GM23338 (cell line): ENCODE measurements at regions not wholly inside any gene's neighbourhood (a gene's known extent, or its start where the extent isn't known, plus 50 kb on each side); places are given as distances from the start of the nearest gene placed in this dataset.
"Not testable (repeated sequence)": the region's sequence is repeated elsewhere in the genome, so short reads cannot be mapped to it uniquely, and the experiment has no call there.

Experiments
- ATAC-seq: fragments of 200-7000 bp; cut with Tn5 transposase; 3 replicates; pipeline ENCODE4 v1.9.1; 2020
- DNase-seq: peaks from one replicate; pipeline ENCODE4 v3.0.0-alpha.2; 2015; ENCODE audit warnings: low spot score
- H2AFZ ChIP-seq: fragments of 200-600 bp; sonication (generic); 2 replicates; pipeline ENCODE4 v1.8.0; 2016; ENCODE audit warnings: antibody characterized with exemption, mild to moderate bottlenecking, moderate library complexity
- H3F3A ChIP-seq: fragments of 200-600 bp; sonication (generic); replicated peaks from 2 replicates; pipeline ENCODE4 v1.8.0; 2017; ENCODE audit warnings: antibody characterized with exemption, mixed run types, low read depth
- H3K27ac ChIP-seq: fragments of 200-600 bp; sonication (generic); 2 replicates; pipeline ENCODE4 v1.6.1; 2016; ENCODE audit warnings: low read depth
- H3K27me3 ChIP-seq: fragments of 200-600 bp; sonication (generic); 2 replicates; pipeline ENCODE4 v1.8.0; 2016; ENCODE audit warnings: mild to moderate bottlenecking, mixed run types, moderate library complexity; ENCODE audit not compliant: insufficient read depth
- H3K36me3 ChIP-seq: fragments of 200-600 bp; sonication (generic); 2 replicates; pipeline ENCODE4 v1.8.0; 2016; ENCODE audit warnings: mild to moderate bottlenecking; ENCODE audit not compliant: insufficient read depth
- H3K4me1 ChIP-seq: fragments of 200-600 bp; sonication (generic); 2 replicates; pipeline ENCODE4 v1.8.0; 2016; ENCODE audit warnings: mild to moderate bottlenecking, moderate library complexity; ENCODE audit not compliant: insufficient read depth
- H3K4me2 ChIP-seq: fragments of 200-600 bp; sonication (generic); 2 replicates; pipeline ENCODE4 v1.7.1; 2017; ENCODE audit warnings: mixed run types
- H3K4me3 ChIP-seq: fragments of 200-600 bp; sonication (generic); 2 replicates; pipeline ENCODE4 v1.6.1; 2016; ENCODE audit warnings: mixed run types
- H3K79me2 ChIP-seq: fragments of 200-600 bp; sonication (generic); replicated peaks from 2 replicates; pipeline ENCODE4 v1.8.0; 2017; ENCODE audit warnings: mild to moderate bottlenecking; ENCODE audit not compliant: insufficient read depth
- H3K9me2 ChIP-seq: fragments of 200-600 bp; sonication (generic); 2 replicates; pipeline ENCODE4 v1.8.0; 2017; ENCODE audit not compliant: insufficient read depth
- H4K20me1 ChIP-seq: fragments of 200-600 bp; sonication (generic); replicated peaks from 2 replicates; pipeline ENCODE4 v1.8.0; 2017; ENCODE audit warnings: mild to moderate bottlenecking; ENCODE audit not compliant: insufficient read depth
- H3K27ac Mint-ChIP-seq: 2 replicates; pipeline ENCODE4 v1.8.0; 2020; ENCODE audit warnings: inconsistent platforms, mild to moderate bottlenecking, moderate library complexity, mixed read lengths
- H3K27me3 Mint-ChIP-seq: 3 replicates; pipeline ENCODE4 v1.8.0; 2022; ENCODE audit warnings: low read depth, mild to moderate bottlenecking, moderate library complexity, mixed read lengths, inconsistent platforms; ENCODE audit not compliant: insufficient read depth, poor library complexity
- H3K36me3 Mint-ChIP-seq: 3 replicates; pipeline ENCODE4 v1.8.0; 2021; ENCODE audit warnings: low read depth, mild to moderate bottlenecking, inconsistent platforms, moderate library complexity, mixed read lengths
- H3K4me1 Mint-ChIP-seq: 3 replicates; pipeline ENCODE4 v1.8.0; 2020; ENCODE audit warnings: mild to moderate bottlenecking, inconsistent platforms, mixed read lengths
- H3K4me3 Mint-ChIP-seq: 3 replicates; pipeline ENCODE4 v1.8.0; 2021; ENCODE audit warnings: moderate library complexity, mild to moderate bottlenecking, inconsistent platforms, mixed read lengths
- H3K9me3 Mint-ChIP-seq: 3 replicates; pipeline ENCODE4 v1.8.0; 2020; ENCODE audit warnings: moderate library complexity, mild to moderate bottlenecking, inconsistent platforms, mixed read lengths
- CREB1 ChIP-seq: fragments of 250-450 bp; sonication (Bioruptor Pico); IDR thresholded peaks from 2 replicates; pipeline ENCODE4 v1.5.0; 2020; ENCODE audit warnings: low read depth, mild to moderate bottlenecking, moderate library complexity
- CTCF ChIP-seq, 2 experiments: fragments of 200-600 bp in 1 of 2; sonication (generic) in 1 of 2; conservative IDR thresholded peaks; 2 replicates each; pipeline versions ENCODE4 v1.5.1 to v1.6.1; 2016 to 2017; ENCODE audit warnings: antibody characterized with exemption in 2 of 2, low read depth in 2 of 2, mild to moderate bottlenecking in 2 of 2, moderate library complexity in 1 of 2
- EZH2phosphoT487 ChIP-seq: fragments of 200-600 bp; sonication (generic); IDR thresholded peaks from one replicate; pipeline ENCODE4 v1.8.1; 2018; ENCODE audit warnings: antibody characterized with exemption; ENCODE audit not compliant: unreplicated experiment
- JUNB ChIP-seq: IDR thresholded peaks from one replicate; pipeline ENCODE4 v1.6.1; 2016; ENCODE audit warnings: antibody characterized with exemption; ENCODE audit not compliant: unreplicated experiment
- STAT1 ChIP-seq: IDR thresholded peaks from one replicate; pipeline ENCODE4 v1.6.1; 2016; ENCODE audit warnings: antibody characterized with exemption; ENCODE audit not compliant: unreplicated experiment
- ZNF114 ChIP-seq: fragments of 250-450 bp; sonication (Bioruptor Pico); IDR thresholded peaks from 2 replicates; pipeline ENCODE4 v1.5.0; 2020; ENCODE audit warnings: mild to moderate bottlenecking, moderate library complexity
- ZNF331 ChIP-seq: fragments of 250-450 bp; sonication (Bioruptor Pico); IDR thresholded peaks from 2 replicates; pipeline ENCODE4 v1.5.0; 2020; ENCODE audit warnings: low read depth, mild to moderate bottlenecking, moderate library complexity
- TF ChIP-seq, protein P1 (sequence below): IDR thresholded peaks from 2 replicates; pipeline ENCODE4 v1.6.1; 2016; ENCODE audit warnings: antibody characterized with exemption
- TF ChIP-seq, protein P2 (sequence below): fragments of 250-450 bp; sonication (Bioruptor Pico); IDR thresholded peaks from 2 replicates; pipeline ENCODE4 v1.5.0; 2020; ENCODE audit warnings: mild to moderate bottlenecking, moderate library complexity

- not testable (repeated sequence) for H3K36me3 ChIP-seq, H3K27me3 ChIP-seq, H3K79me2 ChIP-seq, H3F3A ChIP-seq, H3K9me3 Mint-ChIP-seq, H3K4me3 ChIP-seq, H3K36me3 Mint-ChIP-seq, H3K4me1 ChIP-seq, H4K20me1 ChIP-seq, H3K4me3 Mint-ChIP-seq, H3K27me3 Mint-ChIP-seq, H3K27ac Mint-ChIP-seq, DNase-seq, ATAC-seq, H3K9me2 ChIP-seq, H3K4me2 ChIP-seq, H3K27ac ChIP-seq
- peak overlapping the region; percentile 73; the same call in 1 of the 2 replicates for H2AFZ ChIP-seq
- peaks cover 15% of the 10 kb centered on the region for H3K4me1 Mint-ChIP-seq
Observed at GRCh38 chr2:64899876-64900275, 89.3 kb upstream of the SLC1A4 start.

GRCh38 chr2:64904413-64905329 lies 84.5 kb upstream of the SLC1A4 start:
- Histone ChIP-seq H3K36me3 (no peaks in the 10 kb centered on the region), H3K27me3 (no peaks in the 10 kb centered on the region), H3K4me2 (no peak overlapping the region), H3K27ac (no peak overlapping the region), H2AFZ (0 out of 2 replicates have a peak overlapping the region, but pooled peaks have one; percentile 38), H3K4me3 (no peak overlapping the region), H3K79me2 (no peaks in the 10 kb centered on the region), H4K20me1 (no peaks in the 10 kb centered on the region), H3F3A (no peaks in the 10 kb centered on the region), H3K4me1 (no peaks in the 10 kb centered on the region; the same call in 1 of the 2 replicates), H3K9me2 (no peaks in the 10 kb centered on the region)
- Mint-ChIP-seq H3K4me3 (no peak overlapping the region), H3K9me3 (no peaks in the 10 kb centered on the region), H3K36me3 (no peaks in the 10 kb centered on the region), H3K27me3 (no peaks in the 10 kb centered on the region), H3K4me1 (peaks cover 14% of the 10 kb centered on the region), H3K27ac (no peak overlapping the region)
- ATAC-seq (no peak), DNase-seq (no peak)
- TF ChIP-seq ZNF331, result no peak
- TF ChIP-seq ZNF114 (CRISPR knock-in tag), result no peak
- TF ChIP-seq, protein P1, sequence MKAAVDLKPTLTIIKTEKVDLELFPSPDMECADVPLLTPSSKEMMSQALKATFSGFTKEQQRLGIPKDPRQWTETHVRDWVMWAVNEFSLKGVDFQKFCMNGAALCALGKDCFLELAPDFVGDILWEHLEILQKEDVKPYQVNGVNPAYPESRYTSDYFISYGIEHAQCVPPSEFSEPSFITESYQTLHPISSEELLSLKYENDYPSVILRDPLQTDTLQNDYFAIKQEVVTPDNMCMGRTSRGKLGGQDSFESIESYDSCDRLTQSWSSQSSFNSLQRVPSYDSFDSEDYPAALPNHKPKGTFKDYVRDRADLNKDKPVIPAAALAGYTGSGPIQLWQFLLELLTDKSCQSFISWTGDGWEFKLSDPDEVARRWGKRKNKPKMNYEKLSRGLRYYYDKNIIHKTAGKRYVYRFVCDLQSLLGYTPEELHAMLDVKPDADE, result no peak
- TF ChIP-seq EZH2phosphoT487, result no peak
- TF ChIP-seq, protein P2, sequence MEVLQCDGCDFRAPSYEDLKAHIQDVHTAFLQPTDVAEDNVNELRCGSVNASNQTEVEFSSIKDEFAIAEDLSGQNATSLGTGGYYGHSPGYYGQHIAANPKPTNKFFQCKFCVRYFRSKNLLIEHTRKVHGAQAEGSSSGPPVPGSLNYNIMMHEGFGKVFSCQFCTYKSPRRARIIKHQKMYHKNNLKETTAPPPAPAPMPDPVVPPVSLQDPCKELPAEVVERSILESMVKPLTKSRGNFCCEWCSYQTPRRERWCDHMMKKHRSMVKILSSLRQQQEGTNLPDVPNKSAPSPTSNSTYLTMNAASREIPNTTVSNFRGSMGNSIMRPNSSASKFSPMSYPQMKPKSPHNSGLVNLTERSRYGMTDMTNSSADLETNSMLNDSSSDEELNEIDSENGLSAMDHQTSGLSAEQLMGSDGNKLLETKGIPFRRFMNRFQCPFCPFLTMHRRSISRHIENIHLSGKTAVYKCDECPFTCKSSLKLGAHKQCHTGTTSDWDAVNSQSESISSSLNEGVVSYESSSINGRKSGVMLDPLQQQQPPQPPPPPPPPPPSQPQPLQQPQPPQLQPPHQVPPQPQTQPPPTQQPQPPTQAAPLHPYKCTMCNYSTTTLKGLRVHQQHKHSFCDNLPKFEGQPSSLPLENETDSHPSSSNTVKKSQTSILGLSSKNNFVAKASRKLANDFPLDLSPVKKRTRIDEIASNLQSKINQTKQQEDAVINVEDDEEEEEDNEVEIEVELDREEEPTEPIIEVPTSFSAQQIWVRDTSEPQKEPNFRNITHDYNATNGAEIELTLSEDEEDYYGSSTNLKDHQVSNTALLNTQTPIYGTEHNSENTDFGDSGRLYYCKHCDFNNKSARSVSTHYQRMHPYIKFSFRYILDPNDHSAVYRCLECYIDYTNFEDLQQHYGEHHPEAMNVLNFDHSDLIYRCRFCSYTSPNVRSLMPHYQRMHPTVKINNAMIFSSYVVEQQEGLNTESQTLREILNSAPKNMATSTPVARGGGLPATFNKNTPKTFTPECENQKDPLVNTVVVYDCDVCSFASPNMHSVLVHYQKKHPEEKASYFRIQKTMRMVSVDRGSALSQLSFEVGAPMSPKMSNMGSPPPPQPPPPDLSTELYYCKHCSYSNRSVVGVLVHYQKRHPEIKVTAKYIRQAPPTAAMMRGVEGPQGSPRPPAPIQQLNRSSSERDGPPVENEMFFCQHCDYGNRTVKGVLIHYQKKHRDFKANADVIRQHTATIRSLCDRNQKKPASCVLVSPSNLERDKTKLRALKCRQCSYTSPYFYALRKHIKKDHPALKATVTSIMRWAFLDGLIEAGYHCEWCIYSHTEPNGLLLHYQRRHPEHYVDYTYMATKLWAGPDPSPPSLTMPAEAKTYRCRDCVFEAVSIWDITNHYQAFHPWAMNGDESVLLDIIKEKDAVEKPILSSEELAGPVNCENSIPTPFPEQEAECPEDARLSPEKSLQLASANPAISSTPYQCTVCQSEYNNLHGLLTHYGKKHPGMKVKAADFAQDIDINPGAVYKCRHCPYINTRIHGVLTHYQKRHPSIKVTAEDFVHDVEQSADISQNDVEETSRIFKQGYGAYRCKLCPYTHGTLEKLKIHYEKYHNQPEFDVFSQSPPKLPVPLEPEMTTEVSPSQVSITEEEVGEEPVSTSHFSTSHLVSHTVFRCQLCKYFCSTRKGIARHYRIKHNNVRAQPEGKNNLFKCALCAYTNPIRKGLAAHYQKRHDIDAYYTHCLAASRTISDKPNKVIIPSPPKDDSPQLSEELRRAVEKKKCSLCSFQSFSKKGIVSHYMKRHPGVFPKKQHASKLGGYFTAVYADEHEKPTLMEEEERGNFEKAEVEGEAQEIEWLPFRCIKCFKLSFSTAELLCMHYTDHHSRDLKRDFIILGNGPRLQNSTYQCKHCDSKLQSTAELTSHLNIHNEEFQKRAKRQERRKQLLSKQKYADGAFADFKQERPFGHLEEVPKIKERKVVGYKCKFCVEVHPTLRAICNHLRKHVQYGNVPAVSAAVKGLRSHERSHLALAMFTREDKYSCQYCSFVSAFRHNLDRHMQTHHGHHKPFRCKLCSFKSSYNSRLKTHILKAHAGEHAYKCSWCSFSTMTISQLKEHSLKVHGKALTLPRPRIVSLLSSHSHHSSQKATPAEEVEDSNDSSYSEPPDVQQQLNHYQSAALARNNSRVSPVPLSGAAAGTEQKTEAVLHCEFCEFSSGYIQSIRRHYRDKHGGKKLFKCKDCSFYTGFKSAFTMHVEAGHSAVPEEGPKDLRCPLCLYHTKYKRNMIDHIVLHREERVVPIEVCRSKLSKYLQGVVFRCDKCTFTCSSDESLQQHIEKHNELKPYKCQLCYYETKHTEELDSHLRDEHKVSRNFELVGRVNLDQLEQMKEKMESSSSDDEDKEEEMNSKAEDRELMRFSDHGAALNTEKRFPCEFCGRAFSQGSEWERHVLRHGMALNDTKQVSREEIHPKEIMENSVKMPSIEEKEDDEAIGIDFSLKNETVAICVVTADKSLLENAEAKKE, result no peak
- no peak for TF ChIP-seq CREB1 (CRISPR knock-in tag)
- TF ChIP-seq CTCF (conservative IDR thresholded peaks at IDR 0.05; ENCODE audit: low read depth in 2 of 2), result no peak
- no peak for TF ChIP-seq STAT1
- TF ChIP-seq JUNB, result no peak
